CD14-positive monocyte (primary cell): ENCODE measurements at regions not wholly inside any gene's neighbourhood (a gene's known extent, or its start where the extent isn't known, plus 50 kb on each side); places are given as distances from the start of the nearest gene placed in this dataset.

Experiments used
- DNase-seq, 3 donors: peaks; one replicate each; pipeline ENCODE4 v3.0.0-alpha.2; 2011 to 2022
- H2AFZ ChIP-seq: 2 replicates; pipeline ENCODE4 v1.6.0; 2012; ENCODE audit warnings: mild to moderate bottlenecking, low read depth, low read length, inconsistent platforms; ENCODE audit not compliant: insufficient read depth, poor library complexity, severe bottlenecking
- H3K27ac ChIP-seq, 2 donors: 1 replicate in 1 of 2; 2 replicates in 1 of 2; pipeline ENCODE4 v1.5.1; 2012 to 2013; ENCODE audit warnings: low read length in 2 of 2, control low read depth in 1 of 2, inconsistent platforms in 1 of 2, low read depth in 1 of 2, mild to moderate bottlenecking in 1 of 2
- H3K27me3 ChIP-seq, 2 donors: one replicate each; pipeline versions ENCODE4 v1.6.0 to v1.6.1; 2011 to 2013; ENCODE audit warnings: low read length in 2 of 2; ENCODE audit not compliant: control insufficient read depth in 2 of 2, insufficient read depth in 2 of 2
- H3K36me3 ChIP-seq, 2 donors: replicated peaks in 1 of 2; 1 replicate in 1 of 2; 2 replicates in 1 of 2; pipeline versions ENCODE4 v1.5.1 to v1.6.1; 2012 to 2013; ENCODE audit warnings: low read length in 2 of 2, control low read depth in 1 of 2, inconsistent platforms in 1 of 2, mild to moderate bottlenecking in 1 of 2; ENCODE audit not compliant: insufficient read depth in 2 of 2, control insufficient read depth in 1 of 2
- H3K4me1 ChIP-seq, 2 donors: 1 replicate in 1 of 2; 2 replicates in 1 of 2; pipeline versions ENCODE4 v1.5.1 to v1.6.1; 2012 to 2013; ENCODE audit warnings: low read length in 2 of 2, control low read depth in 1 of 2, inconsistent platforms in 1 of 2, mild to moderate bottlenecking in 1 of 2, moderate library complexity in 1 of 2; ENCODE audit not compliant: insufficient read depth in 2 of 2, control insufficient read depth in 1 of 2
- H3K4me2 ChIP-seq: replicated peaks from 2 replicates; pipeline ENCODE3; 2012; ENCODE audit warnings: low read length, moderate library complexity, mild to moderate bottlenecking; ENCODE audit not compliant: poor library complexity, severe bottlenecking; ENCODE audit errors: extremely low read depth
- H3K4me3 ChIP-seq, 3 experiments: fragments of 200-600 bp in 1 of 3; sonication (generic) in 1 of 3; replicated peaks in 1 of 3; 1 replicate in 2 of 3; 2 replicates in 1 of 3; pipeline ENCODE4 v1.5.1; 2011 to 2013; ENCODE audit warnings: low read length in 3 of 3, mild to moderate bottlenecking in 3 of 3, control low read depth in 2 of 3, low read depth in 2 of 3, inconsistent platforms in 1 of 3, moderate library complexity in 1 of 3
- H3K79me2 ChIP-seq: 2 replicates; pipeline ENCODE4 v1.6.0; 2012; ENCODE audit warnings: mild to moderate bottlenecking, control low read depth, inconsistent platforms, low read length, moderate library complexity; ENCODE audit not compliant: insufficient read depth
- H3K9ac ChIP-seq: 2 replicates; pipeline ENCODE4 v1.6.0; 2017; ENCODE audit warnings: low read length, mild to moderate bottlenecking; ENCODE audit not compliant: insufficient read depth, poor library complexity, severe bottlenecking
- H3K9me3 ChIP-seq, 2 donors: replicated peaks in 1 of 2; 1 replicate in 1 of 2; 2 replicates in 1 of 2; pipeline versions ENCODE4 v1.5.1 to v1.6.1; 2012 to 2013; ENCODE audit warnings: low read length in 2 of 2, control low read depth in 1 of 2; ENCODE audit not compliant: control insufficient read depth in 1 of 2, insufficient read depth in 1 of 2
- H4K20me1 ChIP-seq: 2 replicates; pipeline ENCODE4 v1.6.0; 2012; ENCODE audit warnings: mild to moderate bottlenecking, low read length, control low read depth, moderate library complexity; ENCODE audit not compliant: insufficient read depth
- H3K27ac Mint-ChIP-seq, 7 donors: one replicate each; pipeline ENCODE4 v1.8.0; 2020; ENCODE audit warnings: mild to moderate bottlenecking in 7 of 7, mixed read lengths in 7 of 7, moderate library complexity in 6 of 7, inconsistent platforms in 2 of 7
- H3K27me3 Mint-ChIP-seq, 3 donors: one replicate each; pipeline ENCODE4 v1.8.0; 2021 to 2022; ENCODE audit warnings: low read depth in 3 of 3, mild to moderate bottlenecking in 3 of 3, mixed read lengths in 3 of 3, moderate library complexity in 3 of 3, inconsistent platforms in 1 of 3
- H3K36me3 Mint-ChIP-seq, 2 donors: one replicate each; pipeline ENCODE4 v1.8.0; 2020; ENCODE audit warnings: mixed read lengths in 2 of 2, inconsistent platforms in 1 of 2, mild to moderate bottlenecking in 1 of 2
- H3K4me1 Mint-ChIP-seq: one replicate; pipeline ENCODE4 v1.8.0; 2020; ENCODE audit warnings: mild to moderate bottlenecking, mixed read lengths
- H3K4me3 Mint-ChIP-seq, 2 donors: one replicate each; pipeline ENCODE4 v1.8.0; 2020; ENCODE audit warnings: mild to moderate bottlenecking in 2 of 2, mixed read lengths in 2 of 2, moderate library complexity in 1 of 2
- H3K9me3 Mint-ChIP-seq, 7 donors: one replicate each; pipeline ENCODE4 v1.8.0; 2020 to 2022; ENCODE audit warnings: mixed read lengths in 7 of 7, mild to moderate bottlenecking in 6 of 7, moderate library complexity in 6 of 7, inconsistent platforms in 2 of 7
- WGBS: methylation state at CpG from one replicate; pipeline ENCODE4 v1.1.5; 2013; ENCODE audit warnings: missing lambda C conversion rate; ENCODE audit not compliant: insufficient coverage; 5-methylcytosine and 5-hydroxymethylcytosine counted together
- intact Hi-C, 2 donors: fragments of 100-400 bp; cut with micrococcal nuclease; formaldehyde crosslinking; loops; one replicate each; pipeline versions ENCODE4 v1.15.0 to v1.15.1; 2023
- TF ChIP-seq, protein P1 (sequence below): fragments of 200-600 bp; IDR thresholded peaks from one replicate; pipeline ENCODE4 v1.8.0; 2022; ENCODE audit warnings: antibody characterized with exemption, mild to moderate bottlenecking

- Histone ChIP-seq H3K27me3 (no peaks in the 10 kb centered on the region), H3K4me2 (no peak overlapping the region), H3K79me2 (no peaks in the 10 kb centered on the region), H4K20me1 (no peaks in the 10 kb centered on the region), H3K9me3 (no peaks in the 10 kb centered on the region), H2AFZ (no peak overlapping the region), H3K27ac (no peak overlapping the region), H3K9ac (no peak overlapping the region), H3K36me3 (no peaks in the 10 kb centered on the region), H3K4me3 (no peak overlapping the region), H3K4me1 (no peaks in the 10 kb centered on the region)
- Mint-ChIP-seq H3K4me3 (no peak overlapping the region), H3K9me3 (peaks cover 0 to 4% (median 0%) of the 10 kb centered on the region in 7 donors), H3K27me3 (peaks cover 0 to 5% (median 4%) of the 10 kb centered on the region in 3 donors), H3K27ac (no peak overlapping the region), H3K4me1 (no peaks in the 10 kb centered on the region), H3K36me3 (no peaks in the 10 kb centered on the region)
- no peak for DNase-seq
- TF ChIP-seq, protein P1, sequence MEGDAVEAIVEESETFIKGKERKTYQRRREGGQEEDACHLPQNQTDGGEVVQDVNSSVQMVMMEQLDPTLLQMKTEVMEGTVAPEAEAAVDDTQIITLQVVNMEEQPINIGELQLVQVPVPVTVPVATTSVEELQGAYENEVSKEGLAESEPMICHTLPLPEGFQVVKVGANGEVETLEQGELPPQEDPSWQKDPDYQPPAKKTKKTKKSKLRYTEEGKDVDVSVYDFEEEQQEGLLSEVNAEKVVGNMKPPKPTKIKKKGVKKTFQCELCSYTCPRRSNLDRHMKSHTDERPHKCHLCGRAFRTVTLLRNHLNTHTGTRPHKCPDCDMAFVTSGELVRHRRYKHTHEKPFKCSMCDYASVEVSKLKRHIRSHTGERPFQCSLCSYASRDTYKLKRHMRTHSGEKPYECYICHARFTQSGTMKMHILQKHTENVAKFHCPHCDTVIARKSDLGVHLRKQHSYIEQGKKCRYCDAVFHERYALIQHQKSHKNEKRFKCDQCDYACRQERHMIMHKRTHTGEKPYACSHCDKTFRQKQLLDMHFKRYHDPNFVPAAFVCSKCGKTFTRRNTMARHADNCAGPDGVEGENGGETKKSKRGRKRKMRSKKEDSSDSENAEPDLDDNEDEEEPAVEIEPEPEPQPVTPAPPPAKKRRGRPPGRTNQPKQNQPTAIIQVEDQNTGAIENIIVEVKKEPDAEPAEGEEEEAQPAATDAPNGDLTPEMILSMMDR = no peak
- intact Hi-C loops = no loop called here
Measured at GRCh38 chr12:66881386-66881785, 202.5 kb upstream of the GRIP1 start.

DNA sequence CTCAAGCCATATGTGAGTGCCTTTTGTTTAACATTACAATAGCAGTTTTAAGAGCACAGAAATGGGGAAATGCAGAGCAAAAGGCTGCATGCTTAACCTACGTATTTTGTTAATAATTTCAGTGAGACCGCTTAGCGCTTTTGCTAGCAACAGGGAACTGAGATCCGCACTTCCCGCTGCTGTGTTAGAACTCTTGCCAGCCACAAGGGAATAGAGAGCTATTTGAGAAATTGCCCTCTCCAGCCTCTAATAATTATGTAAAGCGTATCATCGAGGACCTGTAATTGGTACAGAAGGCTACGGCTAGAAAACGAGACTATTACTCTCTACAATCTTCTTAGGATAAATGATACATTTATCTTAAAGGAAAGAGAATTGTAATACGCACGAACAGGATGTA lies 205.2 kb upstream of the GRIP1 start:
- no peak for DNase-seq
- peaks cover 2 to 4% (median 4%) of the 10 kb centered on the region in 3 donors for H3K27me3 Mint-ChIP-seq
- no peak overlapping the region for H2AFZ ChIP-seq
- no peak overlapping the region for H3K27ac ChIP-seq
- no peaks in the 10 kb centered on the region for H3K79me2 ChIP-seq
- no peaks in the 10 kb centered on the region for H3K9me3 ChIP-seq
- intact Hi-C loops = no loop called here
- 75% methylated on average over 5 of the region's 11 CpGs for WGBS
- no peak overlapping the region for H3K9ac ChIP-seq
- TF ChIP-seq, protein P1 = no peak
- no peak overlapping the region for H3K27ac Mint-ChIP-seq
- H3K4me1 Mint-ChIP-seq = no peaks in the 10 kb centered on the region
- H3K36me3 ChIP-seq = no peaks in the 10 kb centered on the region
- peaks cover 0 to 3% (median 0%) of the 10 kb centered on the region in 7 donors for H3K9me3 Mint-ChIP-seq
- no peak overlapping the region for H3K4me3 ChIP-seq
- H3K4me3 Mint-ChIP-seq = no peak overlapping the region
- no peaks in the 10 kb centered on the region for H4K20me1 ChIP-seq
- H3K4me2 ChIP-seq = no peak overlapping the region
- no peaks in the 10 kb centered on the region for H3K27me3 ChIP-seq
- H3K36me3 Mint-ChIP-seq = no peaks in the 10 kb centered on the region
- H3K4me1 ChIP-seq = no peaks in the 10 kb centered on the region
